ENCODE measurements at regions not wholly inside any gene's neighbourhood (a gene's known extent, or its start where the extent isn't known, plus 50 kb on each side); places are given as distances from the start of the nearest gene placed in this dataset.

- H3K79me1 ChIP-seq (ENCODE audit: low read length) = no peaks in the 10 kb centered on the region
Observed at GRCh38 chr18:60070631-60071030, 170.8 kb downstream of the PMAIP1 start.

GRCh38 chr18:60069145-60069544, 169.3 kb downstream of the PMAIP1 start:
- no peaks in the 10 kb centered on the region for H3K79me2 ChIP-seq (ENCODE audit: control insufficient read depth, insufficient read depth, low read length, poor library complexity)
- no peak overlapping the region for H3K4me2 ChIP-seq (ENCODE audit: low read length)
- no peak overlapping the region for H3K23ac ChIP-seq (ENCODE audit: low read length)
- H3K4ac ChIP-seq (ENCODE audit: low read depth, low read length) = no peak overlapping the region
- no peak overlapping the region for H3K14ac ChIP-seq (ENCODE audit: low read length)
- H3K9ac ChIP-seq (ENCODE audit: low read length) = no peak overlapping the region
- no peak overlapping the region for H3K27ac ChIP-seq (ENCODE audit: low read depth, low read length)
- no peak overlapping the region for H2AK5ac ChIP-seq (ENCODE audit: low read length)
- no peak overlapping the region for H4K12ac ChIP-seq (ENCODE audit: low read depth, low read length)
- no peak overlapping the region for H4K8ac ChIP-seq (ENCODE audit: low read depth, low read length)
- no peak overlapping the region for H2AFZ ChIP-seq (ENCODE audit: insufficient read depth, low read length, poor library complexity)
- no peak overlapping the region for H4K91ac ChIP-seq (ENCODE audit: low read depth, low read length)
- H3K79me1 ChIP-seq (ENCODE audit: low read length) = no peaks in the 10 kb centered on the region
- H3K27me3 ChIP-seq (ENCODE audit: insufficient read depth, low read length) = no peaks in the 10 kb centered on the region
- H3K4me1 ChIP-seq (ENCODE audit: control insufficient read depth in 1 of 2, insufficient read depth in 2 of 2, low read length in 2 of 2) = no peaks in the 10 kb centered on the region
- no peak overlapping the region for H3K4me3 ChIP-seq (ENCODE audit: low read depth, low read length)
- no peak overlapping the region for H2BK5ac ChIP-seq (ENCODE audit: low read depth, low read length, poor library complexity)
- no peaks in the 10 kb centered on the region for H3K9me3 ChIP-seq (ENCODE audit: insufficient read depth, low read depth, low read length)
- no peak overlapping the region for H2BK12ac ChIP-seq (ENCODE audit: low read length)
- DNase-seq = no peak
- no CpG with 5 or more reads among the region's 2 CpGs for WGBS (ENCODE audit: extremely low coverage, insufficient coverage, insufficient read length)
- H3K36me3 ChIP-seq (ENCODE audit: control insufficient read depth in 1 of 2, insufficient read depth in 2 of 2, low read length in 2 of 2) = no peaks in the 10 kb centered on the region
- H3K18ac ChIP-seq (ENCODE audit: low read length) = no peak overlapping the region
- H2BK120ac ChIP-seq (ENCODE audit: insufficient read depth, low read length, poor library complexity) = no peak overlapping the region

More at GRCh38 chr18:60070631-60071030, 170.8 kb downstream of the PMAIP1 start:
- no peak overlapping the region for H3K27ac ChIP-seq (ENCODE audit: low read depth, low read length)
- H3K27me3 ChIP-seq (ENCODE audit: insufficient read depth, low read length) = no peaks in the 10 kb centered on the region
- no peak overlapping the region for H3K23ac ChIP-seq (ENCODE audit: low read length)
- WGBS (ENCODE audit: extremely low coverage, insufficient coverage, insufficient read length) = no CpG with 5 or more reads among the region's 3 CpGs
- no peak overlapping the region for H4K12ac ChIP-seq (ENCODE audit: low read depth, low read length)
- H3K9me3 ChIP-seq (ENCODE audit: insufficient read depth, low read depth, low read length) = peaks cover 2% of the 10 kb centered on the region
- H3K4me3 ChIP-seq (ENCODE audit: low read depth, low read length) = no peak overlapping the region
- H3K36me3 ChIP-seq (ENCODE audit: control insufficient read depth in 1 of 2, insufficient read depth in 2 of 2, low read length in 2 of 2) = no peaks in the 10 kb centered on the region
- no peak overlapping the region for H3K4me2 ChIP-seq (ENCODE audit: low read length)
- H3K79me2 ChIP-seq (ENCODE audit: control insufficient read depth, insufficient read depth, low read length, poor library complexity) = no peaks in the 10 kb centered on the region
- H2AFZ ChIP-seq (ENCODE audit: insufficient read depth, low read length, poor library complexity) = no peak overlapping the region
- no peaks in the 10 kb centered on the region for H3K4me1 ChIP-seq (ENCODE audit: control insufficient read depth in 1 of 2, insufficient read depth in 2 of 2, low read length in 2 of 2)
- no peak for DNase-seq
- no peak overlapping the region for H2BK5ac ChIP-seq (ENCODE audit: low read depth, low read length, poor library complexity)
- no peak overlapping the region for H2AK5ac ChIP-seq (ENCODE audit: low read length)
- no peak overlapping the region for H2BK120ac ChIP-seq (ENCODE audit: insufficient read depth, low read length, poor library complexity)
- no peak overlapping the region for H3K4ac ChIP-seq (ENCODE audit: low read depth, low read length)
- no peak overlapping the region for H4K91ac ChIP-seq (ENCODE audit: low read depth, low read length)
- no peak overlapping the region for H2BK12ac ChIP-seq (ENCODE audit: low read length)
- no peak overlapping the region for H3K14ac ChIP-seq (ENCODE audit: low read length)
- H3K18ac ChIP-seq (ENCODE audit: low read length) = no peak overlapping the region
- H4K8ac ChIP-seq (ENCODE audit: low read depth, low read length) = no peak overlapping the region
- no peak overlapping the region for H3K9ac ChIP-seq (ENCODE audit: low read length)

GRCh38 chr18:60067426-60068210, 167.8 kb downstream of the PMAIP1 start:
- Histone ChIP-seq H2BK5ac (ENCODE audit: low read depth, low read length, poor library complexity) (no peak overlapping the region), H3K9me3 (ENCODE audit: insufficient read depth, low read depth, low read length) (no peaks in the 10 kb centered on the region), H3K4me2 (ENCODE audit: low read length) (no peak overlapping the region), H3K79me2 (ENCODE audit: control insufficient read depth, insufficient read depth, low read length, poor library complexity) (no peaks in the 10 kb centered on the region), H2BK12ac (ENCODE audit: low read length) (no peak overlapping the region), H3K79me1 (ENCODE audit: low read length) (no peaks in the 10 kb centered on the region), H2BK120ac (ENCODE audit: insufficient read depth, low read length, poor library complexity) (no peak overlapping the region), H3K14ac (ENCODE audit: low read length) (no peak overlapping the region), H4K91ac (ENCODE audit: low read depth, low read length) (no peak overlapping the region), H3K18ac (ENCODE audit: low read length) (no peak overlapping the region), H3K27me3 (ENCODE audit: insufficient read depth, low read length) (no peaks in the 10 kb centered on the region), H3K9ac (ENCODE audit: low read length) (no peak overlapping the region), H2AK5ac (ENCODE audit: low read length) (no peak overlapping the region), H3K27ac (ENCODE audit: low read depth, low read length) (no peak overlapping the region), H3K4ac (ENCODE audit: low read depth, low read length) (no peak overlapping the region), H3K23ac (ENCODE audit: low read length) (no peak overlapping the region), H2AFZ (ENCODE audit: insufficient read depth, low read length, poor library complexity) (no peak overlapping the region), H3K4me3 (ENCODE audit: low read depth, low read length) (no peak overlapping the region), H4K12ac (ENCODE audit: low read depth, low read length) (no peak overlapping the region), H3K4me1 (ENCODE audit: control insufficient read depth in 1 of 2, insufficient read depth in 2 of 2, low read length in 2 of 2) (no peaks in the 10 kb centered on the region), H4K8ac (ENCODE audit: low read depth, low read length) (no peak overlapping the region), H3K36me3 (ENCODE audit: control insufficient read depth in 1 of 2, insufficient read depth in 2 of 2, low read length in 2 of 2) (no peaks in the 10 kb centered on the region)
- no CpG with 5 or more reads among the region's 8 CpGs for WGBS (ENCODE audit: extremely low coverage, insufficient coverage, insufficient read length)
- no peak for DNase-seq

GRCh38 chr18:60066219-60066975, 166.6 kb downstream of the PMAIP1 start:
- H4K12ac ChIP-seq (ENCODE audit: low read depth, low read length) = no peak overlapping the region
- H2BK120ac ChIP-seq (ENCODE audit: insufficient read depth, low read length, poor library complexity) = no peak overlapping the region
- H3K4me1 ChIP-seq (ENCODE audit: control insufficient read depth in 1 of 2, insufficient read depth in 2 of 2, low read length in 2 of 2) = no peaks in the 10 kb centered on the region
- H3K18ac ChIP-seq (ENCODE audit: low read length) = no peak overlapping the region
- DNase-seq = no peak
- no peak overlapping the region for H2BK12ac ChIP-seq (ENCODE audit: low read length)
- H2AK5ac ChIP-seq (ENCODE audit: low read length) = no peak overlapping the region
- H4K8ac ChIP-seq (ENCODE audit: low read depth, low read length) = no peak overlapping the region
- no peaks in the 10 kb centered on the region for H3K36me3 ChIP-seq (ENCODE audit: control insufficient read depth in 1 of 2, insufficient read depth in 2 of 2, low read length in 2 of 2)
- no peak overlapping the region for H3K14ac ChIP-seq (ENCODE audit: low read length)
- H2BK5ac ChIP-seq (ENCODE audit: low read depth, low read length, poor library complexity) = no peak overlapping the region
- H3K23ac ChIP-seq (ENCODE audit: low read length) = no peak overlapping the region
- no peak overlapping the region for H3K4me2 ChIP-seq (ENCODE audit: low read length)
- no peak overlapping the region for H4K91ac ChIP-seq (ENCODE audit: low read depth, low read length)
- H3K27me3 ChIP-seq (ENCODE audit: insufficient read depth, low read length) = no peaks in the 10 kb centered on the region
- no peak overlapping the region for H3K4ac ChIP-seq (ENCODE audit: low read depth, low read length)
- no peaks in the 10 kb centered on the region for H3K9me3 ChIP-seq (ENCODE audit: insufficient read depth, low read depth, low read length)
- no peak overlapping the region for H3K9ac ChIP-seq (ENCODE audit: low read length)
- H3K79me2 ChIP-seq (ENCODE audit: control insufficient read depth, insufficient read depth, low read length, poor library complexity) = no peaks in the 10 kb centered on the region
- no peaks in the 10 kb centered on the region for H3K79me1 ChIP-seq (ENCODE audit: low read length)
- H2AFZ ChIP-seq (ENCODE audit: insufficient read depth, low read length, poor library complexity) = no peak overlapping the region
- no CpG with 5 or more reads among the region's 8 CpGs for whole genome bisulfite sequencing (ENCODE audit: extremely low coverage, insufficient coverage, insufficient read length)
- no peak overlapping the region for H3K4me3 ChIP-seq (ENCODE audit: low read depth, low read length)
- H3K27ac ChIP-seq (ENCODE audit: low read depth, low read length) = no peak overlapping the region

Data from trophoblast cell (in vitro differentiated cells and primary cell).